GM19438 (cell line): ENCODE measurements at regions not wholly inside any gene's neighbourhood (a gene's known extent, or its start where the extent isn't known, plus 50 kb on each side); places are given as distances from the start of the nearest gene placed in this dataset.

ENCODE experiments used
- ATAC-seq: cut with Tn5 transposase; IDR thresholded peaks from one replicate; pipeline ENCODE4 v1.9.1; 2021; ENCODE audit warnings: low read depth; ENCODE audit not compliant: unreplicated experiment

- no peak for ATAC-seq
Measured at GRCh38 chr4:11194431-11194830, 234.3 kb downstream of the HS3ST1 start.

GRCh38 chr4:11189756-11190155 lies 238.9 kb downstream of the HS3ST1 start:
- ATAC-seq, result no peak

GRCh38 chr4:11183356-11183740 lies 245.3 kb downstream of the HS3ST1 start:
- no peak for ATAC-seq

- no peak for ATAC-seq
Measured at GRCh38 chr4:11182586-11183355, 245.9 kb downstream of the HS3ST1 start.

- no peak for ATAC-seq
Measured at GRCh38 chr4:11182031-11182430, 246.7 kb downstream of the HS3ST1 start.

GRCh38 chr4:11179796-11180195 lies 248.9 kb downstream of the HS3ST1 start:
- ATAC-seq, result no peak

- no peak for ATAC-seq
Measured at GRCh38 chr4:11178433-11178832, 250.3 kb downstream of the HS3ST1 start.

- no peak for ATAC-seq
Measured at GRCh38 chr4:11175374-11175773, 253.3 kb downstream of the HS3ST1 start.

GRCh38 chr4:11166606-11167005 lies 262.1 kb downstream of the HS3ST1 start:
- no peak for ATAC-seq

- ATAC-seq, result no peak
Measured at GRCh38 chr4:11166034-11166433, 262.7 kb downstream of the HS3ST1 start.

GRCh38 chr4:11165052-11165451 lies 263.6 kb downstream of the HS3ST1 start:
- ATAC-seq, result no peak

GRCh38 chr4:11160288-11160687 lies 268.4 kb downstream of the HS3ST1 start:
- ATAC-seq, result no peak

- no peak for ATAC-seq
Measured at GRCh38 chr4:11158971-11159370, 269.7 kb downstream of the HS3ST1 start.

GRCh38 chr4:11155208-11155867 lies 273.4 kb downstream of the HS3ST1 start:
- ATAC-seq, result no peak

- ATAC-seq, result no peak
Measured at GRCh38 chr4:11153171-11153750, 275.4 kb downstream of the HS3ST1 start.

GRCh38 chr4:11152684-11153083 lies 276.0 kb downstream of the HS3ST1 start:
- ATAC-seq, result no peak

- ATAC-seq, result no peak
Measured at GRCh38 chr4:11151500-11151899, 277.2 kb downstream of the HS3ST1 start.

GRCh38 chr4:11149612-11150259 lies 279.0 kb downstream of the HS3ST1 start:
- no peak for ATAC-seq

GRCh38 chr4:11139871-11140270 lies 288.8 kb downstream of the HS3ST1 start:
- ATAC-seq, result no peak

- ATAC-seq, result no peak
Measured at GRCh38 chr4:11138964-11139363, 289.7 kb downstream of the HS3ST1 start.

- ATAC-seq, result no peak
Measured at GRCh38 chr4:11134705-11135104, 294.0 kb downstream of the HS3ST1 start.
